GM19240 (cell line): ENCODE measurements at regions not wholly inside any gene's neighbourhood (a gene's known extent, or its start where the extent isn't known, plus 50 kb on each side); places are given as distances from the start of the nearest gene placed in this dataset.
"Not testable (repeated sequence)": the region's sequence is repeated elsewhere in the genome, so short reads cannot be mapped to it uniquely, and the experiment has no call there.

ENCODE experiments used
- DNase-seq: peaks from one replicate; pipeline ENCODE4 v3.0.0; 2011; ENCODE audit warnings: low spot score; ENCODE audit not compliant: insufficient read length

GRCh38 chr4:19177616-19178015, 1074.1 kb upstream of the SLIT2 start:
- no peak for DNase-seq

- no peak for DNase-seq
Measured at GRCh38 chr4:19171832-19172231, 1079.9 kb upstream of the SLIT2 start.

- no peak for DNase-seq
Measured at GRCh38 chr4:19167311-19167710, 1084.4 kb upstream of the SLIT2 start.

DNA sequence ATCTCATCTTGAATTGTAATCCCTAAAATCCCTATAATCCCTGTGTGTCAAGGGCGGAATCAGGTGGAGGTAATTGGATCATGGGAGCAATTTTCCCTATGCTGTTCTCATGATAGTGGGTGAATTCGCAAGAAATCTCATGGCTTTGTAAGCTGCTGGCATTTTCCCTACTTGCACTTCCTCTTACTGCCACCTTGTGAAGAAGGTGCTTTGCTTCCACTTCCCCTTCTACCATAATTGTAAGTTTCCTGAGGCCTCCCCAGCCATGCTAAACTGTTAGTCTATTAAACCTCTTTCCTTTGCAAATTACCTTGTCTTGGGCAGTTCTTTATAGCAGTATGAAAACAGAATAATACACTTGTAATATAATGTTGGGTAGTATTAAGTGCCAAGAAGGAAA, 1087.4 kb upstream of the SLIT2 start:
- no peak for DNase-seq

DNA sequence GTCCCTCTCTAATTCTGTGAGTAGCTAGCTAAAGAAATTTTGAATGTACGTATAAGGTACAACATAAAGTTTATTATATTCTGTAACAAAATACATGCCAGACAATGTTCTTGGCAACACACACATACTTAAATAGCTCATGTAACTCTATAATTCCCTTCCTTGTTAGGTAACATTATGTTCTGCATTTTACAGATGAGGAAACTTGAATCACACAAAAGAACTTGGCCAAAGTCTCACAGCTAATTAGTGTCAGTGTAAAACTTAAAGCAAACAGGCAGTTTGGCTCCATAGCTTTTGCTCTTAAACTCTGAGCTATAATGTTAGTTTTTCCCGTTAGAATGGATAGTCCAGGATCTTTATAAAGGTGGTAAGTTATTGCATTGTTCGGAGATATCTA, 1091.8 kb upstream of the SLIT2 start:
- DNase-seq = no peak

DNA sequence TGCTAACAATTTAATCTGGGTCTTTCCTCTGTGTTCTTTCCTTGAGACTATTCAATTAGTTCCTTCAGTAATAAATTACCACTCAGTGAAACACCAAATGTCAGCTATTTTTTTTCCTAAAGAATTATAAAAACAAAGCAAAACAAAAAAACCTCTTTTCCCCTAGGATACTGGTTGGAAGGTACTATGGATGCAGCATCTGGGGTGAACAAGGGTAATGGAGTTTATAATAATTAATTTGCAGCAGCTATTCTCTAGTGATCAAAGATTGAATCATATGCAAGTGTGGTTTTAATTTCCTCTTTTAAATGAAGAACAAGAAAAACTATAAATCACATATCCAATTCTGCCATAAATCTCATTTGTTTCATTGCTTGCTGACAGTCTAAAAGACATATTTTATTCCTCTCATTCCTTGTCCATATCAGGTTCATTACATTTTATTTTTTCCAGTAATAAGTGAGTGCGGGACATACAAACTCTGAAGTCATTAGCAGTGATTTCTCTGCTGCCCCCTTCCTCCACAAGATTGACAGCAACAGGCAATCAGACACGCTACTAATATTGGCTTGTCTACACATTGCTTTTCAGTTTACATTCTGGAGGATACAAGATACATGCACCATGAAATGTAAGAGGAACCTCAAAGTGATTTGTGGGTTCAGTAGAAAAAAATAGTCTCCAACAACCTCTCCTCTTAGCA, 1093.4 kb upstream of the SLIT2 start:
- no peak for DNase-seq

- no peak for DNase-seq
Measured at GRCh38 chr4:19156786-19157185, 1094.9 kb upstream of the SLIT2 start.

- DNase-seq = no peak
Measured at GRCh38 chr4:19155568-19155967, 1096.1 kb upstream of the SLIT2 start.

GRCh38 chr4:19154267-19154666, 1097.4 kb upstream of the SLIT2 start:
- not testable (repeated sequence) for DNase-seq

DNA sequence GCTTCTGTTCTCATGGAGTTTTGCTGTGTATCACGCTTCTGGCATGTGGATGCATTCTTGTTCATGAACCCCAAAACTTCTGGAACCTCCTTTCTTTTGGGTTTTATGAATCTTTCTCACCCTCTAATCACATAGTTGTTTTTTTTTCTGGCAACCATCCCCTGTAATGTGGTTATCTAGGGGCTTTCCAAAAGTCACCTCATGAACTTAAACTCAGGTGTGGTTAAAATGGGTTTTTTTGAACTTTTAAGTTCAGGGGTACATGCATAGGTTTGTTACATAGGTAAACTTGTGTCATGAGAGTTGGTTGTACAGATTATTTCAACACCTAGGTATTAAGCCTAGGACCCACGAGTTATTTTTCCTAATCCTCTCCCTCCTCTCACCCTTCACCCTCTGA, 1099.4 kb upstream of the SLIT2 start:
- DNase-seq = no peak

DNA sequence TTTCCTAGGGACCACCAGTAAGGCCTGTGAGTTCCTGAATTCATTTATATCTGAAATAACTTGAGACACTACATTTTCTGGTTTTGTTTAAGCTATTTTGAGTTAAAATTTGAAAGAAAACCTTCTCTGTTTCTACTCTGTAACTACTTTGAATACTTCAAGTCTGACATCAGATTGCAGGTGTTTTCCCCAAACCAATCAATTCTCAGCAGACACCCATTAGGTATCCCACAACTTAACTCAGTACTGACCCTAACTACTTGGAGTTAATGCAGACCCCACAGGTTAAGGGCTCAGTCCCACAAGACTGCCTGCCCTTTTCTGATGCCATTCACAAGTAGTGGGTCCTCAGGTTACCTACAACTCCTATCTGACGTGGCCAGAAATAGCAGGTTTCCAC, 1100.0 kb upstream of the SLIT2 start:
- DNase-seq = no peak

GRCh38 chr4:19146038-19146437, 1105.7 kb upstream of the SLIT2 start:
- no peak for DNase-seq

DNA sequence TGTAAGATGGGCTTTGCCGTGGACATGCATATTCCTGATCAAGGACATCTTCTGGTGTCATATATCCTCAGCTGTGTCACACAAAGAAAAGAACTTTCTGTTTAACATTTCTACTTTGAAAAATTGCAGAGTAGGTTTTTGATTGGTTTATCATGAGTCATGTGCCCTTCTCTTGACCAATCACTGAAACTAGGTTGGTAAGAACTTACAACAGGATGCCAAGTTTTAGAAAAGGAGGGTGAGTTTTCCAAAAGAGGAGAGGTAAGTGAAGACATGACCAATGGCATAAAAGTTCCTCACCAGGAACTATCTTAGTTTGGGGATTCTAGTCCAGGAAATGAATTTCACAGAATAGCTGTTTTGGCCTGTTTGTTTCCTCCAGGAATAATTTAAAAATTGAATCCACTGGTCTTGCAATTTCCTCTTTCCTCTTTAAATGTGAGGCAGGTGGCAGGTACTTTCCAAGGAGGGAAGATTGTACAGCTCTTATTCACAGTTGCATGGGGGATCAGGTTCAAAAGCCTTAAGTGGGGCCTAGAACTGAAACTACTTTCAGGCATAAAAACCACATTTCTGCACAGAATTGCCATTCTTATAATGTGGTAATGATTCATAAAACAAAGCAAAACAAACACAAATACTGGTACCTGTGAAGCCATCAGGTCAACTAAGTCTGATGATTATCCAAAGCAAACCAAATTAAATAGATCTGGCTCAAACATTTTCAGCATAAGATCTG, 1114.5 kb upstream of the LCORL start:
- DNase-seq = no peak

- DNase-seq = no peak
Measured at GRCh38 chr4:19134685-19135084, 1113.1 kb upstream of the LCORL start.

GRCh38 chr4:19133315-19133714, 1111.8 kb upstream of the LCORL start:
- DNase-seq = no peak

DNA sequence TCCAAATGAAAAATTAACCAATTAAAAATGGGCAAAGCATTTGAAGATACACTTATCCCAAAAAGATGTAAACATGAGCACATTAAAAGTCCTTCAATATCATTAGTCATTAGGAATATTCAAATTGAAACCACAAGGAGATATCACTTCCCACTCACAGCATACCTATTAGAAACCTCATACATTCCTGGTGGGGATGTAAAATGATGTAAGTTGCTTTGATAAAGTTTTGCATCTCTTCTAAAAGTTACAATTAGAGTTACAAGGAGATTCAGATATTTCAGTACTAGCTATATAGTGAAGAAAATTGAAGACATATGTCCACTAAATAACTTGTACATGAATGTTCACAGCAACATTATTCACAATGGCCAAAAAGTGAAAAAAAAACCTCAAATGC, 1109.3 kb upstream of the LCORL start:
- no peak for DNase-seq

- no peak for DNase-seq
Measured at GRCh38 chr4:19128176-19128575, 1106.6 kb upstream of the LCORL start.

DNA sequence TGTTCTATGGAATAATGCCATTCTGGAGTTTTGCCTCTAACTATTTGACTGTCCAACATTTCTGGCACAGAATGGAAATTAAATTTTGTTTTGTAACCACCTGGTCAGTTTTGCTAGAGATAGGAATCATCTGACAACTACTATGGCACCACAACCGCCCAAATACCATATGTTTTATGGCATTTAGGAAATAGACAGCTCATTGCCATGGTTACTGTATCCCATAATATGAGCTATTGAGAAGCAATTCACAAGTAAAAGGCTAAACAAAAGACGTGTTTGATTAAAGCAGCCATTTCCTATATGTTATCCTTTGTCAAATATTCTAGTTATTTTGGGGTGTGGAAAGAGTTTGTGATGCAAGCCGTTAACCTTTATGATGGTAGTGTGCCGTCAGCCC, 1105.3 kb upstream of the LCORL start:
- no peak for DNase-seq

- no peak for DNase-seq
Measured at GRCh38 chr4:19123681-19124080, 1102.1 kb upstream of the LCORL start.

DNA sequence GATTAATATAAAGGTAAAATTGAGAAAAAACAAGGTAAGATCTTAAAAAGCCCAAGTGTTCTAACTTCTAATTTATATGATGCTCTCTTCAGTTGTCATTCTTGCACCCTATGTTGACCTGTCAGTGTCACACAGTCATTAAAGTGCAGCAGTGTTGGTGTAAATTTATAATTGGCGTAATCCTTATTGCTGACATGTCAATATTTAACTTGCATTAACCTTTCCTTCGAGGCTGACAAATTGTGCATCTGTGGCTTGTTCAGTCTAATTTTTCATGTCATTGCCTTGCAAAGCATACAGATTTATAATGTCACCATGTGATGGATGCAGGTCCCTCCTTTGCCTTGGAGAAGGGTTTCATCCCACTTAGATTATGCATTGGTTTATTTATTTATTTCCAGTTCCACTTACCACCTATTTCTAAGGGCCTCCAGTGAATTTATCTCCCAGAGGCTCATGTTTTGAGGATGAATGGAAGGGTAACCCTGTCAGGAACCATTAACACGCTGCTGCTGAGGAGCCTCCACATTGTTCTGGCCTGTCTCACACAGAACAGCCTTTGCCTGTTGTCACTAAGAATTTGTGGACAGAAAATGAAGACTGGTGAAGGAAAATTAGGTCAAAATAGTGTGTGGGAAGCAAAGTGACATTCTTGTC, 1098.5 kb upstream of the LCORL start:
- no peak for DNase-seq

DNA sequence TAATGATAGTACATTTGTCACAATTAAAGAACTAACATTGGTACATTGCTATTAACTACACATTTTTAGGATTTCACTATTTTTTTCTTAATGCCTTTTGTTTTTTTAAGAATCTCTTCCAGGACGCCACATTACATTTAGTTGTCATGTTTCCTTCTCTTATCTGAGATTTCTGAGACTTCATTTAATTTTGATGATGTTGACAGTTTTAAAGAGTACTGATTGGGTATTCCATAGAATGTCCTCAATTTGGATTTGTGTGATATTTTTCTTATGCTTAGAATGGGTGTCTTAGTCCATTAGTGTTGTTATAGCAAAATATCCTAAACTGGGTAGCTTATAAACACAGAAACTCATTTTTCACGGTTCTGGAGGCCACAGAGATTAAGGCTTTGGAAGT, 1095.5 kb upstream of the LCORL start:
- no peak for DNase-seq

- no peak for DNase-seq
Measured at GRCh38 chr4:19104176-19104575, 1082.6 kb upstream of the LCORL start.
